ENCODE measurements at regions not wholly inside any gene's neighbourhood (a gene's known extent, or its start where the extent isn't known, plus 50 kb on each side); places are given as distances from the start of the nearest gene placed in this dataset.

GRCh38 chr14:26190646-26191045, 407.2 kb downstream of the NOVA1 start:
- no peaks in the 10 kb centered on the region for H3K79me2 ChIP-seq (ENCODE audit: control insufficient read depth, insufficient read depth, low read length)
- WGBS (ENCODE audit: extremely low coverage, insufficient coverage, low lambda C conversion rate) = no CpG with 5 or more reads among the region's 2 CpGs

GRCh38 chr14:26187996-26188620, 409.7 kb downstream of the NOVA1 start:
- H2BK15ac ChIP-seq (replicated peaks; ENCODE audit: low read depth) = no peak overlapping the region
- no peak overlapping the region for H3K4me2 ChIP-seq (ENCODE audit: low read length)
- H3K4me1 ChIP-seq (ENCODE audit: control insufficient read depth, low read depth, low read length) = no peaks in the 10 kb centered on the region
- H3K36me3 ChIP-seq (ENCODE audit: control insufficient read depth, insufficient read depth, low read length) = no peaks in the 10 kb centered on the region
- no peak overlapping the region for H3K4ac ChIP-seq (ENCODE audit: low read depth, low read length)
- no peaks in the 10 kb centered on the region for H3K79me1 ChIP-seq (ENCODE audit: low read length)
- WGBS (ENCODE audit: extremely low coverage, insufficient coverage, low lambda C conversion rate) = no CpG with 5 or more reads among the region's 2 CpGs
- no peaks in the 10 kb centered on the region for H3K79me2 ChIP-seq (ENCODE audit: control insufficient read depth, insufficient read depth, low read length)
- no peak overlapping the region for H3K23ac ChIP-seq (ENCODE audit: low read length)
- H2AK5ac ChIP-seq (ENCODE audit: low read length) = no peak overlapping the region
- no peak overlapping the region for H4K8ac ChIP-seq (ENCODE audit: low read depth, low read length)
- no peak overlapping the region for H2BK120ac ChIP-seq (ENCODE audit: low read depth, low read length)
- DNase-seq = no peak
- H3K27me3 ChIP-seq (ENCODE audit: insufficient read depth, low read length, poor library complexity) = no peaks in the 10 kb centered on the region
- H3K56ac ChIP-seq (ENCODE audit: low read length) = no peak overlapping the region
- H3K27ac ChIP-seq (ENCODE audit: low read depth, low read length) = no peak overlapping the region
- H4K5ac ChIP-seq (ENCODE audit: low read length) = no peak overlapping the region
- H3K4me3 ChIP-seq (ENCODE audit: low read length) = no peak overlapping the region
- H3K9ac ChIP-seq (ENCODE audit: low read length) = no peak overlapping the region
- H3K18ac ChIP-seq (ENCODE audit: low read length) = no peak overlapping the region
- H2BK5ac ChIP-seq (ENCODE audit: low read length) = no peak overlapping the region

More at GRCh38 chr14:26190646-26191045, 407.2 kb downstream of the NOVA1 start:
- no peaks in the 10 kb centered on the region for H3K4me1 ChIP-seq (ENCODE audit: control insufficient read depth, low read depth, low read length)
- H3K9ac ChIP-seq (ENCODE audit: low read length) = no peak overlapping the region
- no peak overlapping the region for H2AK5ac ChIP-seq (ENCODE audit: low read length)
- H3K18ac ChIP-seq (ENCODE audit: low read length) = no peak overlapping the region
- no peaks in the 10 kb centered on the region for H3K27me3 ChIP-seq (ENCODE audit: insufficient read depth, low read length, poor library complexity)
- no peak overlapping the region for H4K8ac ChIP-seq (ENCODE audit: low read depth, low read length)
- H3K36me3 ChIP-seq (ENCODE audit: control insufficient read depth, insufficient read depth, low read length) = no peaks in the 10 kb centered on the region
- no peak overlapping the region for H3K4ac ChIP-seq (ENCODE audit: low read depth, low read length)
- DNase-seq = no peak
- H4K5ac ChIP-seq (ENCODE audit: low read length) = no peak overlapping the region
- H2BK5ac ChIP-seq (ENCODE audit: low read length) = no peak overlapping the region
- H3K27ac ChIP-seq (ENCODE audit: low read depth, low read length) = no peak overlapping the region
- no peak overlapping the region for H3K4me2 ChIP-seq (ENCODE audit: low read length)
- H2BK15ac ChIP-seq (replicated peaks; ENCODE audit: low read depth) = no peak overlapping the region
- H3K4me3 ChIP-seq (ENCODE audit: low read length) = no peak overlapping the region
- no peak overlapping the region for H3K56ac ChIP-seq (ENCODE audit: low read length)
- no peak overlapping the region for H3K23ac ChIP-seq (ENCODE audit: low read length)
- H3K79me1 ChIP-seq (ENCODE audit: low read length) = no peaks in the 10 kb centered on the region
- H2BK120ac ChIP-seq (ENCODE audit: low read depth, low read length) = no peak overlapping the region

GRCh38 chr14:26180221-26180620, 417.6 kb downstream of the NOVA1 start:
- Histone ChIP-seq H2AK5ac (ENCODE audit: low read length) (no peak overlapping the region), H3K56ac (ENCODE audit: low read length) (no peak overlapping the region), H3K79me1 (ENCODE audit: low read length) (no peaks in the 10 kb centered on the region), H3K4ac (ENCODE audit: low read depth, low read length) (no peak overlapping the region), H3K4me2 (ENCODE audit: low read length) (no peak overlapping the region), H4K5ac (ENCODE audit: low read length) (no peak overlapping the region), H3K36me3 (ENCODE audit: control insufficient read depth, insufficient read depth, low read length) (no peaks in the 10 kb centered on the region), H2BK5ac (ENCODE audit: low read length) (no peak overlapping the region), H3K79me2 (ENCODE audit: control insufficient read depth, insufficient read depth, low read length) (no peaks in the 10 kb centered on the region), H3K27me3 (ENCODE audit: insufficient read depth, low read length, poor library complexity) (no peaks in the 10 kb centered on the region), H2BK15ac (replicated peaks; ENCODE audit: low read depth) (no peak overlapping the region), H3K18ac (ENCODE audit: low read length) (no peak overlapping the region), H3K4me1 (ENCODE audit: control insufficient read depth, low read depth, low read length) (no peaks in the 10 kb centered on the region), H3K9ac (ENCODE audit: low read length) (no peak overlapping the region), H2BK120ac (ENCODE audit: low read depth, low read length) (no peak overlapping the region), H3K27ac (ENCODE audit: low read depth, low read length) (no peak overlapping the region), H4K8ac (ENCODE audit: low read depth, low read length) (no peak overlapping the region), H3K4me3 (ENCODE audit: low read length) (no peak overlapping the region), H3K23ac (ENCODE audit: low read length) (no peak overlapping the region)
- DNase-seq = no peak
- no CpG with 5 or more reads among the region's 2 CpGs for WGBS (ENCODE audit: extremely low coverage, insufficient coverage, low lambda C conversion rate)

GRCh38 chr14:26175658-26176057, 422.2 kb downstream of the NOVA1 start:
- no peak overlapping the region for H3K27ac ChIP-seq (ENCODE audit: low read depth, low read length)
- no peaks in the 10 kb centered on the region for H3K27me3 ChIP-seq (ENCODE audit: insufficient read depth, low read length, poor library complexity)
- WGBS (ENCODE audit: extremely low coverage, insufficient coverage, low lambda C conversion rate) = no CpG with 5 or more reads among the region's 14 CpGs
- no peak overlapping the region for H3K9ac ChIP-seq (ENCODE audit: low read length)
- H3K4me3 ChIP-seq (ENCODE audit: low read length) = no peak overlapping the region
- H4K8ac ChIP-seq (ENCODE audit: low read depth, low read length) = no peak overlapping the region
- H3K36me3 ChIP-seq (ENCODE audit: control insufficient read depth, insufficient read depth, low read length) = no peaks in the 10 kb centered on the region
- no peak for DNase-seq
- no peaks in the 10 kb centered on the region for H3K79me2 ChIP-seq (ENCODE audit: control insufficient read depth, insufficient read depth, low read length)
- no peak overlapping the region for H3K18ac ChIP-seq (ENCODE audit: low read length)
- no peaks in the 10 kb centered on the region for H3K4me1 ChIP-seq (ENCODE audit: control insufficient read depth, low read depth, low read length)
- H3K56ac ChIP-seq (ENCODE audit: low read length) = no peak overlapping the region
- no peaks in the 10 kb centered on the region for H3K79me1 ChIP-seq (ENCODE audit: low read length)
- H3K4ac ChIP-seq (ENCODE audit: low read depth, low read length) = no peak overlapping the region
- no peak overlapping the region for H4K5ac ChIP-seq (ENCODE audit: low read length)
- no peak overlapping the region for H2BK120ac ChIP-seq (ENCODE audit: low read depth, low read length)
- H2BK15ac ChIP-seq (replicated peaks; ENCODE audit: low read depth) = no peak overlapping the region
- no peak overlapping the region for H2BK5ac ChIP-seq (ENCODE audit: low read length)
- no peak overlapping the region for H2AK5ac ChIP-seq (ENCODE audit: low read length)
- H3K4me2 ChIP-seq (ENCODE audit: low read length) = no peak overlapping the region
- H3K23ac ChIP-seq (ENCODE audit: low read length) = no peak overlapping the region

GRCh38 chr14:26174395-26174794, 423.4 kb downstream of the NOVA1 start:
- H2AK5ac ChIP-seq (ENCODE audit: low read length) = no peak overlapping the region
- no peak for DNase-seq
- no peaks in the 10 kb centered on the region for H3K36me3 ChIP-seq (ENCODE audit: control insufficient read depth, insufficient read depth, low read length)
- no peak overlapping the region for H3K4me3 ChIP-seq (ENCODE audit: low read length)
- H3K27ac ChIP-seq (ENCODE audit: low read depth, low read length) = no peak overlapping the region
- no peak overlapping the region for H2BK120ac ChIP-seq (ENCODE audit: low read depth, low read length)
- no peaks in the 10 kb centered on the region for H3K79me1 ChIP-seq (ENCODE audit: low read length)
- no peak overlapping the region for H3K56ac ChIP-seq (ENCODE audit: low read length)
- H3K79me2 ChIP-seq (ENCODE audit: control insufficient read depth, insufficient read depth, low read length) = no peaks in the 10 kb centered on the region
- H3K4me2 ChIP-seq (ENCODE audit: low read length) = no peak overlapping the region
- WGBS (ENCODE audit: extremely low coverage, insufficient coverage, low lambda C conversion rate) = no CpG with 5 or more reads among the region's 2 CpGs
- H3K4ac ChIP-seq (ENCODE audit: low read depth, low read length) = no peak overlapping the region
- H4K8ac ChIP-seq (ENCODE audit: low read depth, low read length) = no peak overlapping the region
- H3K9ac ChIP-seq (ENCODE audit: low read length) = no peak overlapping the region
- no peak overlapping the region for H4K5ac ChIP-seq (ENCODE audit: low read length)
- H2BK5ac ChIP-seq (ENCODE audit: low read length) = no peak overlapping the region
- H3K18ac ChIP-seq (ENCODE audit: low read length) = no peak overlapping the region
- H2BK15ac ChIP-seq (replicated peaks; ENCODE audit: low read depth) = no peak overlapping the region
- no peaks in the 10 kb centered on the region for H3K27me3 ChIP-seq (ENCODE audit: insufficient read depth, low read length, poor library complexity)
- no peaks in the 10 kb centered on the region for H3K4me1 ChIP-seq (ENCODE audit: control insufficient read depth, low read depth, low read length)
- H3K23ac ChIP-seq (ENCODE audit: low read length) = no peak overlapping the region

GRCh38 chr14:26173581-26174110, 424.2 kb downstream of the NOVA1 start:
- no CpG with 5 or more reads among the region's 2 CpGs for WGBS (ENCODE audit: extremely low coverage, insufficient coverage, low lambda C conversion rate)
- no peaks in the 10 kb centered on the region for H3K36me3 ChIP-seq (ENCODE audit: control insufficient read depth, insufficient read depth, low read length)
- H3K56ac ChIP-seq (ENCODE audit: low read length) = no peak overlapping the region
- H3K18ac ChIP-seq (ENCODE audit: low read length) = no peak overlapping the region
- H3K4me1 ChIP-seq (ENCODE audit: control insufficient read depth, low read depth, low read length) = no peaks in the 10 kb centered on the region
- H3K79me1 ChIP-seq (ENCODE audit: low read length) = no peaks in the 10 kb centered on the region
- H3K9ac ChIP-seq (ENCODE audit: low read length) = no peak overlapping the region
- H2BK5ac ChIP-seq (ENCODE audit: low read length) = no peak overlapping the region
- H3K79me2 ChIP-seq (ENCODE audit: control insufficient read depth, insufficient read depth, low read length) = no peaks in the 10 kb centered on the region
- no peak overlapping the region for H3K27ac ChIP-seq (ENCODE audit: low read depth, low read length)
- no peak overlapping the region for H4K5ac ChIP-seq (ENCODE audit: low read length)
- no peak overlapping the region for H3K23ac ChIP-seq (ENCODE audit: low read length)
- H3K4ac ChIP-seq (ENCODE audit: low read depth, low read length) = no peak overlapping the region
- no peak overlapping the region for H4K8ac ChIP-seq (ENCODE audit: low read depth, low read length)
- H2BK120ac ChIP-seq (ENCODE audit: low read depth, low read length) = no peak overlapping the region
- H2BK15ac ChIP-seq (replicated peaks; ENCODE audit: low read depth) = no peak overlapping the region
- no peaks in the 10 kb centered on the region for H3K27me3 ChIP-seq (ENCODE audit: insufficient read depth, low read length, poor library complexity)
- no peak overlapping the region for H3K4me3 ChIP-seq (ENCODE audit: low read length)
- DNase-seq = no peak
- H3K4me2 ChIP-seq (ENCODE audit: low read length) = no peak overlapping the region
- H2AK5ac ChIP-seq (ENCODE audit: low read length) = no peak overlapping the region

Measured in mesendoderm (in vitro differentiated cells).